GM23338 (cell line): ENCODE measurements at regions not wholly inside any gene's neighbourhood (a gene's known extent, or its start where the extent isn't known, plus 50 kb on each side); places are given as distances from the start of the nearest gene placed in this dataset.

Source experiments
- CTCF ChIP-seq, 2 experiments: fragments of 200-600 bp in 1 of 2; sonication (generic) in 1 of 2; conservative IDR thresholded peaks; 2 replicates each; pipeline versions ENCODE4 v1.5.1 to v1.6.1; 2016 to 2017; ENCODE audit warnings: antibody characterized with exemption in 2 of 2, low read depth in 2 of 2, mild to moderate bottlenecking in 2 of 2, moderate library complexity in 1 of 2
- EZH2 ChIP-seq: fragments of 200-600 bp; sonication (generic); IDR thresholded peaks from one replicate; pipeline ENCODE4 v1.8.0; 2017; ENCODE audit warnings: antibody characterized with exemption, mild to moderate bottlenecking, low read depth; ENCODE audit not compliant: unreplicated experiment
- EZH2phosphoT487 ChIP-seq: fragments of 200-600 bp; sonication (generic); IDR thresholded peaks from one replicate; pipeline ENCODE4 v1.8.1; 2018; ENCODE audit warnings: antibody characterized with exemption; ENCODE audit not compliant: unreplicated experiment
- POLR2AphosphoS5 ChIP-seq: IDR thresholded peaks from 2 replicates; pipeline ENCODE4 v1.6.1; 2016; ENCODE audit warnings: antibody characterized with exemption, low read depth
- REST ChIP-seq: IDR thresholded peaks from one replicate; pipeline ENCODE4 v1.6.1; 2018; ENCODE audit warnings: antibody characterized with exemption; ENCODE audit not compliant: unreplicated experiment

GRCh38 chr6:169019727-169020491 lies 233.7 kb downstream of the THBS2 start:
- TF ChIP-seq CTCF (conservative IDR thresholded peaks at IDR 0.05; ENCODE audit: low read depth in 2 of 2): peak; percentile 41 to 67
- no peak for TF ChIP-seq POLR2AphosphoS5
- no peak for TF ChIP-seq EZH2
- no peak for TF ChIP-seq REST
- no peak for TF ChIP-seq EZH2phosphoT487
